ENCODE measurements at regions not wholly inside any gene's neighbourhood (a gene's known extent, or its start where the extent isn't known, plus 50 kb on each side); places are given as distances from the start of the nearest gene placed in this dataset.

DNA sequence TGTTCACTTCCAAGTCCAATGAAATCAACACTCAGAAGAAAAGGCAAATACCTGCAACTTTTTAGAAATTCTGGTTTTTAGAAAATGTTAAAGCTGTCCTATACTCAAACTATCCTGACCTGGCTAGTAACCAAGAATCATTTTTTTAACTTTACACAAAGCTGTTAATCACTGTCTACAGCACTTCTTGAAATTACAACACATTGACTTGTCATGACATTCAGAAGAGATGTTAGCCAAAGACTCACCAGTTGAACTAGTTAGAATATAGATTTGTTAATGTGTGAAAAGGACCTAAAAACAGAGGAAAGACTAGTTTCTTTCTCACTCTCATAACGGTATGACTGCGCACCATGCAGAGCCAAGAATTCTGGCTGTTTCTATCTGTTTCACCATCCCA, 98.8 kb downstream of the COX18 start:
- DNase-seq (ENCODE audit: extremely low read depth in 1 of 4, low spot score in 3 of 4) (no peak), FAIRE-seq (no peak), ATAC-seq (no peak)
- in situ Hi-C loops (cut with MboI): no loop called here
- ChIA-PET CTCF (ENCODE audit: low intra/inter-chr PET ratio) (no interaction called here), POLR2A (no interaction called here)
- 0% methylated on average over 2 of the region's 2 CpGs for WGBS (ENCODE audit: insufficient coverage, low coverage, missing lambda C conversion rate)
- H3K4me1 ChIP-seq (replicated peaks in 1 of 2; ENCODE audit: control insufficient read depth in 2 of 2, insufficient read depth in 2 of 2, low read length in 2 of 2): no peaks in the 10 kb centered on the region; a peak in 1 of 5 replicates
- H3K4me2 ChIP-seq (ENCODE audit: insufficient read depth, low read length): no peak overlapping the region
- H3K9me3 ChIP-seq (replicated peaks; ENCODE audit: control insufficient read depth, insufficient read depth, low read depth, low read length): no peaks in the 10 kb centered on the region
- intact Hi-C loops (cut with micrococcal nuclease): no loop called here
- no peak overlapping the region for H3K27ac ChIP-seq (ENCODE audit: extremely low read depth, low read depth, low read length)
- H3K79me2 ChIP-seq (ENCODE audit: control insufficient read depth, insufficient read depth, low read length): no peaks in the 10 kb centered on the region
- H3K36me3 ChIP-seq (ENCODE audit: control insufficient read depth, insufficient read depth, low read length): no peaks in the 10 kb centered on the region
- H2AFZ ChIP-seq (ENCODE audit: low read depth, low read length): no peak overlapping the region
- no peak overlapping the region for H3K4me3 ChIP-seq
- no peaks in the 10 kb centered on the region for H4K20me1 ChIP-seq (replicated peaks; ENCODE audit: control insufficient read depth, insufficient read depth, low read length)
- no peaks in the 10 kb centered on the region for H3K9me1 ChIP-seq (ENCODE audit: control insufficient read depth, insufficient read depth, low read length)
- no peaks in the 10 kb centered on the region for H3K27me3 ChIP-seq (ENCODE audit: control insufficient read depth in 2 of 2, insufficient read depth in 2 of 2, low read length in 2 of 2)
- no peak overlapping the region for H3K9ac ChIP-seq (ENCODE audit: insufficient read depth in 1 of 2, low read depth in 2 of 2, low read length in 2 of 2)
- BruUV-seq (replicated peaks): no TSS peak
- TF ChIP-seq TGIF2 (CRISPR knock-in tag; IDR thresholded peaks at IDR 0.05) (no peak), SREBF1 (IDR thresholded peaks at IDR 0.05; ENCODE audit: borderline replicate concordance, low read depth, low read length) (no peak), HMGN3 (IDR thresholded peaks at IDR 0.05; ENCODE audit: borderline replicate concordance, extremely low read depth, insufficient read length, low read depth, low read length) (no peak), ATF7 (IDR thresholded peaks at IDR 0.05) (no peak), STAG1 (CRISPR knock-in tag; IDR thresholded peaks at IDR 0.05; ENCODE audit: borderline replicate concordance) (no peak), NRF1 (conservative IDR thresholded peaks at IDR 0.05 in 1 of 2, IDR thresholded peaks at IDR 0.05 in 1 of 2) (no peak), HNRNPUL1 (IDR thresholded peaks at IDR 0.05; ENCODE audit: low read length) (no peak), FOXA3 (CRISPR knock-in tag; conservative IDR thresholded peaks at IDR 0.05 in 1 of 2, IDR thresholded peaks at IDR 0.05 in 1 of 2) (no peak), SRSF1 (IDR thresholded peaks at IDR 0.05; ENCODE audit: low read depth, low read length) (no peak), EZH2 (IDR thresholded peaks at IDR 0.05; ENCODE audit: borderline replicate concordance, low read depth, low read length) (no peak)
- TF ChIP-seq, protein P1, sequence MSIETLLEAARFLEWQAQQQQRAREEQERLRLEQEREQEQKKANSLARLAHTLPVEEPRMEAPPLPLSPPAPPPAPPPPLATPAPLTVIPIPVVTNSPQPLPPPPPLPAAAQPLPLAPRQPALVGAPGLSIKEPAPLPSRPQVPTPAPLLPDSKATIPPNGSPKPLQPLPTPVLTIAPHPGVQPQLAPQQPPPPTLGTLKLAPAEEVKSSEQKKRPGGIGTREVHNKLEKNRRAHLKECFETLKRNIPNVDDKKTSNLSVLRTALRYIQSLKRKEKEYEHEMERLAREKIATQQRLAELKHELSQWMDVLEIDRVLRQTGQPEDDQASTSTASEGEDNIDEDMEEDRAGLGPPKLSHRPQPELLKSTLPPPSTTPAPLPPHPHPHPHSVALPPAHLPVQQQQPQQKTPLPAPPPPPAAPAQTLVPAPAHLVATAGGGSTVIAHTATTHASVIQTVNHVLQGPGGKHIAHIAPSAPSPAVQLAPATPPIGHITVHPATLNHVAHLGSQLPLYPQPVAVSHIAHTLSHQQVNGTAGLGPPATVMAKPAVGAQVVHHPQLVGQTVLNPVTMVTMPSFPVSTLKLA (conservative IDR thresholded peaks at IDR 0.05): no peak
- TF ChIP-seq, protein P2, sequence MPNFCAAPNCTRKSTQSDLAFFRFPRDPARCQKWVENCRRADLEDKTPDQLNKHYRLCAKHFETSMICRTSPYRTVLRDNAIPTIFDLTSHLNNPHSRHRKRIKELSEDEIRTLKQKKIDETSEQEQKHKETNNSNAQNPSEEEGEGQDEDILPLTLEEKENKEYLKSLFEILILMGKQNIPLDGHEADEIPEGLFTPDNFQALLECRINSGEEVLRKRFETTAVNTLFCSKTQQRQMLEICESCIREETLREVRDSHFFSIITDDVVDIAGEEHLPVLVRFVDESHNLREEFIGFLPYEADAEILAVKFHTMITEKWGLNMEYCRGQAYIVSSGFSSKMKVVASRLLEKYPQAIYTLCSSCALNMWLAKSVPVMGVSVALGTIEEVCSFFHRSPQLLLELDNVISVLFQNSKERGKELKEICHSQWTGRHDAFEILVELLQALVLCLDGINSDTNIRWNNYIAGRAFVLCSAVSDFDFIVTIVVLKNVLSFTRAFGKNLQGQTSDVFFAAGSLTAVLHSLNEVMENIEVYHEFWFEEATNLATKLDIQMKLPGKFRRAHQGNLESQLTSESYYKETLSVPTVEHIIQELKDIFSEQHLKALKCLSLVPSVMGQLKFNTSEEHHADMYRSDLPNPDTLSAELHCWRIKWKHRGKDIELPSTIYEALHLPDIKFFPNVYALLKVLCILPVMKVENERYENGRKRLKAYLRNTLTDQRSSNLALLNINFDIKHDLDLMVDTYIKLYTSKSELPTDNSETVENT (CRISPR knock-in tag; IDR thresholded peaks at IDR 0.05): no peak
- TF ChIP-seq, protein P3, sequence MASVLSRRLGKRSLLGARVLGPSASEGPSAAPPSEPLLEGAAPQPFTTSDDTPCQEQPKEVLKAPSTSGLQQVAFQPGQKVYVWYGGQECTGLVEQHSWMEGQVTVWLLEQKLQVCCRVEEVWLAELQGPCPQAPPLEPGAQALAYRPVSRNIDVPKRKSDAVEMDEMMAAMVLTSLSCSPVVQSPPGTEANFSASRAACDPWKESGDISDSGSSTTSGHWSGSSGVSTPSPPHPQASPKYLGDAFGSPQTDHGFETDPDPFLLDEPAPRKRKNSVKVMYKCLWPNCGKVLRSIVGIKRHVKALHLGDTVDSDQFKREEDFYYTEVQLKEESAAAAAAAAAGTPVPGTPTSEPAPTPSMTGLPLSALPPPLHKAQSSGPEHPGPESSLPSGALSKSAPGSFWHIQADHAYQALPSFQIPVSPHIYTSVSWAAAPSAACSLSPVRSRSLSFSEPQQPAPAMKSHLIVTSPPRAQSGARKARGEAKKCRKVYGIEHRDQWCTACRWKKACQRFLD (CRISPR knock-in tag; IDR thresholded peaks at IDR 0.05): no peak
- TF ChIP-seq, protein P4, sequence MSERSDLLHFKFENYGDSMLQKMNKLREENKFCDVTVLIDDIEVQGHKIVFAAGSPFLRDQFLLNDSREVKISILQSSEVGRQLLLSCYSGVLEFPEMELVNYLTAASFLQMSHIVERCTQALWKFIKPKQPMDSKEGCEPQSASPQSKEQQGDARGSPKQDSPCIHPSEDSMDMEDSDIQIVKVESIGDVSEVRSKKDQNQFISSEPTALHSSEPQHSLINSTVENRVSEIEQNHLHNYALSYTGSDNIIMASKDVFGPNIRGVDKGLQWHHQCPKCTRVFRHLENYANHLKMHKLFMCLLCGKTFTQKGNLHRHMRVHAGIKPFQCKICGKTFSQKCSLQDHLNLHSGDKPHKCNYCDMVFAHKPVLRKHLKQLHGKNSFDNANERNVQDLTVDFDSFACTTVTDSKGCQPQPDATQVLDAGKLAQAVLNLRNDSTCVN (CRISPR knock-in tag; IDR thresholded peaks at IDR 0.05): no peak
- TF ChIP-seq, protein P5, sequence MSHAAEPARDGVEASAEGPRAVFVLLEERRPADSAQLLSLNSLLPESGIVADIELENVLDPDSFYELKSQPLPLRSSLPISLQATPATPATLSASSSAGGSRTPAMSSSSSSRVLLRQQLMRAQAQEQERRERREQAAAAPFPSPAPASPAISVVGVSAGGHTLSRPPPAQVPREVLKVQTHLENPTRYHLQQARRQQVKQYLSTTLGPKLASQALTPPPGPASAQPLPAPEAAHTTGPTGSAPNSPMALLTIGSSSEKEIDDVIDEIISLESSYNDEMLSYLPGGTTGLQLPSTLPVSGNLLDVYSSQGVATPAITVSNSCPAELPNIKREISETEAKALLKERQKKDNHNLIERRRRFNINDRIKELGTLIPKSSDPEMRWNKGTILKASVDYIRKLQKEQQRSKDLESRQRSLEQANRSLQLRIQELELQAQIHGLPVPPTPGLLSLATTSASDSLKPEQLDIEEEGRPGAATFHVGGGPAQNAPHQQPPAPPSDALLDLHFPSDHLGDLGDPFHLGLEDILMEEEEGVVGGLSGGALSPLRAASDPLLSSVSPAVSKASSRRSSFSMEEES (CRISPR knock-in tag; IDR thresholded peaks at IDR 0.05): no peak
